Upper lobe of left lung (tissue), 6 donors: ENCODE measurements at regions not wholly inside any gene's neighbourhood (a gene's known extent, or its start where the extent isn't known, plus 50 kb on each side); places are given as distances from the start of the nearest gene placed in this dataset.

Source experiments
- ATAC-seq, 2 donors: fragments of 200-7000 bp; cut with Tn5 transposase; one replicate each; pipeline ENCODE4 v1.9.1; 2022; ENCODE audit warnings: mild to moderate bottlenecking in 2 of 2, moderate library complexity in 2 of 2; ENCODE audit not compliant: low FRiP score in 2 of 2
- DNase-seq, 2 donors: peaks; one replicate each; pipeline ENCODE4 v3.0.0-alpha.2; 2019 to 2020
- H3K27ac ChIP-seq, 4 donors: fragments of 200-600 bp; sonication (generic); one replicate each; pipeline ENCODE4 v1.5.1; 2016 to 2019
- H3K27me3 ChIP-seq, 4 donors: fragments of 200-600 bp; sonication (generic); one replicate each; pipeline ENCODE4 v1.5.1; 2017 to 2019
- H3K36me3 ChIP-seq, 4 donors: fragments of 200-600 bp; sonication (generic); one replicate each; pipeline ENCODE4 v1.5.1; 2016 to 2019
- H3K4me1 ChIP-seq, 4 donors: fragments of 200-600 bp; sonication (generic); one replicate each; pipeline ENCODE4 v1.5.1; 2018 to 2019
- H3K4me3 ChIP-seq, 4 donors: fragments of 200-600 bp; sonication (generic); one replicate each; pipeline ENCODE4 v1.5.1; 2017 to 2019; ENCODE audit warnings: mild to moderate bottlenecking in 2 of 4, moderate library complexity in 1 of 4
- H3K9me3 ChIP-seq, 4 donors: fragments of 200-600 bp; sonication (generic); one replicate each; pipeline ENCODE4 v1.5.1; 2018 to 2019
- EP300 ChIP-seq, 4 donors: sonication (generic); formaldehyde crosslinking; IDR thresholded peaks; one replicate each; pipeline ENCODE4 v1.5.1; 2017; ENCODE audit warnings: antibody characterized with exemption in 4 of 4, control low read depth in 2 of 4
- POLR2A ChIP-seq, 4 donors: fragments of 450-650 bp; IDR thresholded peaks; one replicate each; pipeline ENCODE4 v1.5.1; 2016 to 2017; ENCODE audit warnings: antibody characterized with exemption in 4 of 4, mild to moderate bottlenecking in 2 of 4
- POLR2AphosphoS5 ChIP-seq, 2 donors: sonication (generic); formaldehyde crosslinking; IDR thresholded peaks; one replicate each; pipeline ENCODE4 v1.5.1; 2017; ENCODE audit warnings: antibody characterized with exemption in 2 of 2
- WGBS, 2 donors: methylation state at CpG; one replicate each; pipeline ENCODE4 v1.1.5; 2017 to 2018; 5-methylcytosine and 5-hydroxymethylcytosine counted together
- TF ChIP-seq, protein P1 (sequence below), 6 experiments: fragments of 450-650 bp in 4 of 6; fragments of 200-600 bp in 2 of 6; sonication (generic) in 2 of 6; IDR thresholded peaks; one replicate each; pipeline ENCODE4 v1.5.1; 2016 to 2019; ENCODE audit warnings: antibody characterized with exemption in 6 of 6
- donor health status: DM: no; HTN: no; CAD: no; lungs with moderate emphysema.
- donor health status: DM: no; HTN: yes; CAD: no; lungs with severe emphysema.

DNA sequence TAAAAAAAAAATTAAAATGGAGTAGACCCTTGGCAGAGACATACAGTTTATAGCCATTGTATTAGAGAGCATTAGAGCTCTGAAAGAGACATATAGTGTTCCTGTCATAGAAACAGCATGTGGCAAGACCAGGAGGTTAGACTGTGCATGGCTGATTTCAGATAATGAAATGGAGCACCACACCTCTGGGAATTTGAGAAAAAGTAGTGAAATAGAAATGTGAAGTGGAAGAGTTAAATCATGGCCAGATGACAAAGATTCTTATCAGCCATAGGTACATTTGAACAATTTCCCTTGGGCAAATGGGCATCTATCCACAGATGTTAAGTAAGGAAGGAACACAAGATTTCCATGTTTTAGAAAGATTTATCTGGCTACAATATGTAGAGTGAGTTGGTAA, 1083.1 kb downstream of the PLA2G4A start:
- Histone ChIP-seq H3K4me3 (no peak overlapping the region), H3K4me1 (no peaks in the 10 kb centered on the region), H3K36me3 (no peaks in the 10 kb centered on the region), H3K9me3 (no peaks in the 10 kb centered on the region), H3K27ac (no peak overlapping the region), H3K27me3 (no peaks in the 10 kb centered on the region)
- no peak for TF ChIP-seq EP300 (IDR thresholded peaks at IDR 0.05)
- TF ChIP-seq POLR2A (IDR thresholded peaks at IDR 0.05): no peak
- no peak for TF ChIP-seq POLR2AphosphoS5 (IDR thresholded peaks at IDR 0.05)
- TF ChIP-seq, protein P1, sequence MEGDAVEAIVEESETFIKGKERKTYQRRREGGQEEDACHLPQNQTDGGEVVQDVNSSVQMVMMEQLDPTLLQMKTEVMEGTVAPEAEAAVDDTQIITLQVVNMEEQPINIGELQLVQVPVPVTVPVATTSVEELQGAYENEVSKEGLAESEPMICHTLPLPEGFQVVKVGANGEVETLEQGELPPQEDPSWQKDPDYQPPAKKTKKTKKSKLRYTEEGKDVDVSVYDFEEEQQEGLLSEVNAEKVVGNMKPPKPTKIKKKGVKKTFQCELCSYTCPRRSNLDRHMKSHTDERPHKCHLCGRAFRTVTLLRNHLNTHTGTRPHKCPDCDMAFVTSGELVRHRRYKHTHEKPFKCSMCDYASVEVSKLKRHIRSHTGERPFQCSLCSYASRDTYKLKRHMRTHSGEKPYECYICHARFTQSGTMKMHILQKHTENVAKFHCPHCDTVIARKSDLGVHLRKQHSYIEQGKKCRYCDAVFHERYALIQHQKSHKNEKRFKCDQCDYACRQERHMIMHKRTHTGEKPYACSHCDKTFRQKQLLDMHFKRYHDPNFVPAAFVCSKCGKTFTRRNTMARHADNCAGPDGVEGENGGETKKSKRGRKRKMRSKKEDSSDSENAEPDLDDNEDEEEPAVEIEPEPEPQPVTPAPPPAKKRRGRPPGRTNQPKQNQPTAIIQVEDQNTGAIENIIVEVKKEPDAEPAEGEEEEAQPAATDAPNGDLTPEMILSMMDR (IDR thresholded peaks at IDR 0.05): no peak
- DNase-seq: no peak
- no peak for ATAC-seq

DNA sequence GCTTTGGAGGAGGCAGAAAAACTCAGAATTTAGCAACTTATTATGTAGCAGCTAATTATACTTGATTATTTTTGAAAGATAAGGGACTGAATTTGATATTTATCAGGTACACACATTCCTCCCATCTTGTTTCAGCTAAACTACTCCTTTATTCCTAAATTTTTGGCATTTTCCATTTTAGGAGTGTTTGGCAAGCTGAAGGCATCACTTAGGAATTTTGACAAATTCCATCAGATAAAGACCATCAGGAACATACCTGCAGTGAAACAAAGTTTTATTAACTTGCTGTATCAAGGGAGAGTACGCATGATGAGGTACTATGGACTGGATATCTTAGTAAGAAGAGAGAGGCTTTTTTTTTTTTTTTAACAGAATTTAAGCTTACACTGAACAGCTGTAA, 1092.2 kb downstream of the PLA2G4A start:
- H3K4me1 ChIP-seq: no peaks in the 10 kb centered on the region
- 82 to 94% methylated on average over 1 of the region's 1 CpG for WGBS, 2 donors
- TF ChIP-seq EP300 (IDR thresholded peaks at IDR 0.05) (no peak), POLR2AphosphoS5 (IDR thresholded peaks at IDR 0.05) (no peak), POLR2A (IDR thresholded peaks at IDR 0.05) (no peak)
- TF ChIP-seq, protein P1 (IDR thresholded peaks at IDR 0.05): no peak
- no peak overlapping the region for H3K27ac ChIP-seq
- no peak for ATAC-seq
- no peak for DNase-seq
- no peaks in the 10 kb centered on the region for H3K36me3 ChIP-seq
- no peaks in the 10 kb centered on the region for H3K9me3 ChIP-seq
- H3K4me3 ChIP-seq: no peak overlapping the region
- H3K27me3 ChIP-seq: no peaks in the 10 kb centered on the region

DNA sequence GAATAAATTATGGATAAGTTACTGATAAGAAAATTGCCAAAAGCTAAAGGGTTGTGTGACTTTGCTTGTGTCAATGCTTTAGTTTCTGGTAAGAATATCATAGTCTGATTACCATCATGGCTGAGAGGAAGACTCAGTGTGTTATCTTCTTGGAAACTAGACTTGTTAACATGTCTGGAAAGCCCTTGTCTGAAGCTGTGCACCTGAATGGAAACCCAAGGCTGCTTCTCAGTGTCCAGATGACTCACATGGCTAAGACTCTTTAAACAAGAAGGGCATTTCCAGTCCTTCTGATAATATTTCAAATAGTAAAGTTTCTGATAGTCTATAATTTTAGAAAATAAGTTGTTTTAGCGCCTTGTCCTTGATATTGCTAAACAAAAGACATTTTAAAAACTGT, 1092.7 kb downstream of the PLA2G4A start:
- ATAC-seq (no peak), DNase-seq (no peak)
- Histone ChIP-seq H3K9me3 (no peaks in the 10 kb centered on the region), H3K4me3 (no peak overlapping the region), H3K36me3 (no peaks in the 10 kb centered on the region), H3K27me3 (no peaks in the 10 kb centered on the region), H3K4me1 (no peaks in the 10 kb centered on the region), H3K27ac (no peak overlapping the region)
- no peak for TF ChIP-seq POLR2A (IDR thresholded peaks at IDR 0.05)
- TF ChIP-seq EP300 (IDR thresholded peaks at IDR 0.05): no peak
- TF ChIP-seq, protein P1 (IDR thresholded peaks at IDR 0.05): no peak
- TF ChIP-seq POLR2AphosphoS5 (IDR thresholded peaks at IDR 0.05): no peak
- WGBS, 2 donors: 59 to 75% methylated on average over 1 of the region's 1 CpG

DNA sequence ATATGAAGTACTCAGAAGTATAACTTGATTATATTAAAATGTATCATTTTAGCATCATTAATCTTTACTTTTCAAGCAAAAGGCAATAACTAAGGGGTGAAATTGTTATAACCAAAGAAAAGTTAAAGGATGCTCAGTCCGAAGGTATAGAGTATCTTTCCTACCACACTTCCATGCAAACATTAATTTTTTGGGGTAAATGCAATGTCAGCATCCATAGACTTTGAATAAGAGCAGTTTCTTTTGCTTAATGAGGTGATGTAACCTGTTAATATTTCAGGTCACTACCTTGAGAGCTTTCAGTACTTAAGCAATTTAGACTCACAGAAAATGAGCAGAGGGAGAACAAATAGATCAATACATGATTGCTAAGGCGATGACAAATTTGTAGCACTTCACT, 1093.5 kb downstream of the PLA2G4A start:
- WGBS, 2 donors: 85% methylated on average over 2 of the region's 2 CpGs
- no peaks in the 10 kb centered on the region for H3K4me1 ChIP-seq
- H3K27ac ChIP-seq: no peak overlapping the region
- H3K9me3 ChIP-seq: no peaks in the 10 kb centered on the region
- H3K27me3 ChIP-seq: no peaks in the 10 kb centered on the region
- H3K4me3 ChIP-seq: no peak overlapping the region
- DNase-seq: no peak
- H3K36me3 ChIP-seq: no peaks in the 10 kb centered on the region
- no peak for ATAC-seq
- no peak for TF ChIP-seq EP300 (IDR thresholded peaks at IDR 0.05)

DNA sequence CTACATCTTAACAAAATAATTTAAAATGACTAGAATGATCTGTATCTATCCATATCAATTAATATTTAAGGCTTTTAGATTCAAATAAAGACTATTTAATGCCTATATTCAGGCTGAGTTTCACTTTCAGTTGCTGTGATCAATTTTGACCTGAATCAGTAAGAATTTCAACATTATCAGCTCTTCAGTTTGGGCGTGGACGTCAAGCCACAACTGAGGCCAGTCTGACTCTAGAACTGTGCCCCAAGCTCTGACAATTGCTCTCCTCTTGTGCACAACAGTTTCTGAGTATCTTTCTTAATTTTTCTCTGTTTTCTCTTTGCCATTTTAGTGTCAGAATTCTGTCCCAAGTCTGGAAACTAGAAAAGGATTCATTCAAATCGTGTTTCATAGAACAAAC, 1095.5 kb downstream of the PLA2G4A start:
- Histone ChIP-seq H3K9me3 (no peaks in the 10 kb centered on the region), H3K27me3 (no peaks in the 10 kb centered on the region), H3K27ac (no peak overlapping the region), H3K4me1 (no peaks in the 10 kb centered on the region), H3K36me3 (no peaks in the 10 kb centered on the region), H3K4me3 (no peak overlapping the region)
- ATAC-seq: no peak
- TF ChIP-seq EP300 (IDR thresholded peaks at IDR 0.05) (no peak), POLR2AphosphoS5 (IDR thresholded peaks at IDR 0.05) (no peak), POLR2A (IDR thresholded peaks at IDR 0.05) (no peak)
- TF ChIP-seq, protein P1 (IDR thresholded peaks at IDR 0.05): no peak
- 74 to 82% methylated on average over 3 of the region's 3 CpGs for WGBS, 2 donors
- DNase-seq: no peak
